ENCODE measurements at regions not wholly inside any gene's neighbourhood (a gene's known extent, or its start where the extent isn't known, plus 50 kb on each side); places are given as distances from the start of the nearest gene placed in this dataset.
"Not testable (repeated sequence)": the region's sequence is repeated elsewhere in the genome, so short reads cannot be mapped to it uniquely, and the experiment has no call there.

DNA sequence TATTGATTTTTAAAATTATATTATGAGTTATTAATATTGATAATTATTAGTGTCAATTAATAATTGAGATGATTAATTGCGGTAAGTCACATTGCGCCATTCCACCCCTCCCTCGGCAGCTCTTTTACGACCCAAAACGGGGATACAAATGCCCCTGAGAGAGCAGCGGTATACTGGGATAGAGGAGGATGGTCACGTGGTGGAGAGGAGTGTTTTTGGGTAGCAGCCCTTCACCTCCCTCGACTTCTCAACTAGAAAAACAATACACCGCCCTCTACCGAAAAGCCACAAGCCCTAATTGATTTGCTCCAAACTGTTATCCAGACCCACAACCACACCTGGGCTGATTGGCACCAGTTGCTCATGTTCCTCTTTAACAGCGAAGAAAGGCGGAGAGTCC, 71.0 kb downstream of the DAPL1 start:
- H3K4me3 ChIP-seq; H3K27me3 ChIP-seq; H3K4me1 ChIP-seq; H3K27ac ChIP-seq; H3K36me3 ChIP-seq; H3K9me3 ChIP-seq; DNase-seq (ENCODE audit: low spot score in 2 of 2); intact Hi-C loops (cut with DNase I; ENCODE audit: low total_unique reads): not testable (repeated sequence)

GRCh38 chr2:158867531-158868191, 72.5 kb downstream of the DAPL1 start:
- H3K27ac ChIP-seq; intact Hi-C loops (cut with DNase I; ENCODE audit: low total_unique reads); H3K27me3 ChIP-seq; H3K4me1 ChIP-seq; DNase-seq (ENCODE audit: low spot score in 2 of 2); H3K4me3 ChIP-seq; H3K36me3 ChIP-seq; H3K9me3 ChIP-seq: not testable (repeated sequence)

DNA sequence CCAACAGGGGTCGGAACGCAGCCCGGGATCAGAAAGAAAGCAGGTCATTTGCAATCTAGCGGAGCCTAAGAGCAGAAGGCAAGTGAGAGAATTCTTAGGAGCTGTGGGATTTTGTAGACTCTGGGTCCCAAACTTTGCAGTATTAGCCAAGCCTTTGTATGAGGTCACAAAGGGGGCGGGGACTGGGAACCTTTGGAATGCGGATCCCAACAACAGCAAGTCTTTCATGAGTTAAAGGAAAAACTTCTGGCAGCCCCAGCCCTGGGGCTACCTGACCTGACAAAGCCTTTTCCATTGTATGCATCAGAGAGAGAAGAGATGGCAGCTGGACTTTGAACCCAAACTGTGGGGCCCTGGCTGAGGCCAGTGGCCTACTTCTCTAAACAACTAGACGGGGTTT, 73.3 kb downstream of the DAPL1 start:
- H3K9me3 ChIP-seq; H3K36me3 ChIP-seq; H3K4me3 ChIP-seq; H3K4me1 ChIP-seq; H3K27ac ChIP-seq; H3K27me3 ChIP-seq; intact Hi-C loops (cut with DNase I; ENCODE audit: low total_unique reads): not testable (repeated sequence)
- DNase-seq (ENCODE audit: low spot score in 2 of 2) = peak in 1 of 2 donors; percentile 28

DNA sequence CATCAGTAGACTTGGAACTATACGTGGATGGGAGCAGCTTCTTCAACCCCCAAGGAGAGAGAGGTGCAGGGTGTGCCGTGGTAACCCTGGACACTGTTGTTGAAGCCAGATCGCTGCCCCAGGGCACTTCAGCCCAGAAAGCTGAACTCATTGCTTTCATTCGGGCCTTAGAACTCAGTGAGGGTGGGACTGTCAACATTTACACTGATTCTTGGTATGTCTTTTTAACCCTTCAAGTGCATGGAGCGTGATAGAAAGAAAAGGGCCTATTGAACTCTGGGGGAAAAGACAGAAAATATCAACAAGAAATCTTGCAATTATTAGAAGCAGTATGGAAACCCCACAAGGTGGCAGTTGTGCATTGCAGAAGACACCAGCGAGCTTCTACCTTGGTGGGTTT, 74.0 kb downstream of the DAPL1 start:
- H3K27ac ChIP-seq; H3K9me3 ChIP-seq; H3K27me3 ChIP-seq; DNase-seq (ENCODE audit: low spot score in 2 of 2); H3K4me1 ChIP-seq; intact Hi-C loops (cut with DNase I; ENCODE audit: low total_unique reads); H3K36me3 ChIP-seq; H3K4me3 ChIP-seq: not testable (repeated sequence)

DNA sequence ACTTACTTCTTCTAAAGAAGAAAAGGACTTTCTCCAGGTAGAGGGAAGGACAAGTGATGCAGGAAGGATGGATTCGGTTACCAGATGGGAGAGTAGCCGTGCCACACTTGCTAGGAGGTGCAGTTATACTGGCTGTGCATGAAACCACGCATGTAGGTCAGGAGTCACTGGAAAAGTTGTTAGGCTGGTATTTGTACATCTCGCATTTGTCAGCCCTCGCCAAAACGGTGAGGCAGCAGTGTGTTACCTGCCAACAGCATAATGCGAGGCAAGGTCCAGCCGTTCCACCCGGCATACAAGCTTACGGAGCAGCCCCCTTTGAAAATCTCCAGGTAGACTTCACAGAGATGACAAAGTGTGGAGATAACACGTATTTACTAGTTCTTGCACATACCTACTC, 74.5 kb downstream of the DAPL1 start:
- H3K4me3 ChIP-seq; H3K27me3 ChIP-seq; H3K4me1 ChIP-seq; H3K36me3 ChIP-seq; H3K27ac ChIP-seq; H3K9me3 ChIP-seq; intact Hi-C loops (cut with DNase I; ENCODE audit: low total_unique reads): not testable (repeated sequence)
- peak in 1 of 2 donors; percentile 41 for DNase-seq (ENCODE audit: low spot score in 2 of 2)

GRCh38 chr2:158878003-158878402, 82.9 kb downstream of the DAPL1 start:
- no peak for DNase-seq (ENCODE audit: low spot score in 2 of 2)
- no peaks in the 10 kb centered on the region for H3K27me3 ChIP-seq
- no peaks in the 10 kb centered on the region for H3K4me1 ChIP-seq
- no peaks in the 10 kb centered on the region for H3K36me3 ChIP-seq
- H3K4me3 ChIP-seq = no peak overlapping the region
- no peaks in the 10 kb centered on the region for H3K9me3 ChIP-seq
- no peak for TF ChIP-seq POLR2A (IDR thresholded peaks at IDR 0.05)
- TF ChIP-seq, protein P1, sequence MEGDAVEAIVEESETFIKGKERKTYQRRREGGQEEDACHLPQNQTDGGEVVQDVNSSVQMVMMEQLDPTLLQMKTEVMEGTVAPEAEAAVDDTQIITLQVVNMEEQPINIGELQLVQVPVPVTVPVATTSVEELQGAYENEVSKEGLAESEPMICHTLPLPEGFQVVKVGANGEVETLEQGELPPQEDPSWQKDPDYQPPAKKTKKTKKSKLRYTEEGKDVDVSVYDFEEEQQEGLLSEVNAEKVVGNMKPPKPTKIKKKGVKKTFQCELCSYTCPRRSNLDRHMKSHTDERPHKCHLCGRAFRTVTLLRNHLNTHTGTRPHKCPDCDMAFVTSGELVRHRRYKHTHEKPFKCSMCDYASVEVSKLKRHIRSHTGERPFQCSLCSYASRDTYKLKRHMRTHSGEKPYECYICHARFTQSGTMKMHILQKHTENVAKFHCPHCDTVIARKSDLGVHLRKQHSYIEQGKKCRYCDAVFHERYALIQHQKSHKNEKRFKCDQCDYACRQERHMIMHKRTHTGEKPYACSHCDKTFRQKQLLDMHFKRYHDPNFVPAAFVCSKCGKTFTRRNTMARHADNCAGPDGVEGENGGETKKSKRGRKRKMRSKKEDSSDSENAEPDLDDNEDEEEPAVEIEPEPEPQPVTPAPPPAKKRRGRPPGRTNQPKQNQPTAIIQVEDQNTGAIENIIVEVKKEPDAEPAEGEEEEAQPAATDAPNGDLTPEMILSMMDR (IDR thresholded peaks at IDR 0.05) = no peak
- no peak for TF ChIP-seq POLR2AphosphoS5 (IDR thresholded peaks at IDR 0.05)
- H3K27ac ChIP-seq = no peak overlapping the region
- intact Hi-C loops (cut with DNase I; ENCODE audit: low total_unique reads) = no loop called here

DNA sequence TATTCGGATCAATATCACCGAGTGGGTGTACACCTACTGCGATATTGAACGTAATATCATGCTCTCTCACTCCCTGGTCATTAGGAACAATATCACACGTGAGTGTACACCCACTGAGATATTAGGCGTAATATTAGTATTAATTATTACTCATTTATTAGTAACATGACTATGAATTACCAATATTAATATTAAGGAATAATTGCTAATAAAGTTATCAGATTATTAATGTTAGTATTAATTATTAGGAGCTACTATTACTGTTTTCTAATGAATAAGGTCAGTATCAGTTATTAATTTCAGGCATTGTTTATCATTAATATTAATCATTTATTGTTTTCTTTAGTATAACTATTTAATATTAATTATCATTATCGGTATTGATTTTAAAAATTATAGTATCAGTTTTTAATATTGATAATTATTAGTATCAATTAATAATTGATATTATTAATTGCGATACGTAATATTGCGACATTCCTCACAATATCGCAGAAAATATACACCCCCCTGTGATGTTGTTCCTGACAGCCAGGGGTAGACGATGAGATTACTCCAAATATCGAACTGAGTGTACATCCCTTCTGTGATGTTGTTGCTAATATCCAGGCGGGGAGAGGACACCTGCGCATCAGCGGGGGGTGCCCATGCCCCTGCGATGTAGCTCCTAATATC, 84.2 kb downstream of the DAPL1 start:
- Histone ChIP-seq H3K27me3 (no peaks in the 10 kb centered on the region), H3K4me1 (no peaks in the 10 kb centered on the region), H3K27ac (no peak overlapping the region), H3K4me3 (no peak overlapping the region), H3K9me3 (no peaks in the 10 kb centered on the region), H3K36me3 (no peaks in the 10 kb centered on the region)
- DNase-seq (ENCODE audit: low spot score in 2 of 2) = no peak
- TF ChIP-seq, protein P1 (IDR thresholded peaks at IDR 0.05) = no peak
- TF ChIP-seq POLR2AphosphoS5 (IDR thresholded peaks at IDR 0.05) = no peak
- TF ChIP-seq POLR2A (IDR thresholded peaks at IDR 0.05) = no peak
- intact Hi-C loops (cut with DNase I; ENCODE audit: low total_unique reads) = no loop called here

DNA sequence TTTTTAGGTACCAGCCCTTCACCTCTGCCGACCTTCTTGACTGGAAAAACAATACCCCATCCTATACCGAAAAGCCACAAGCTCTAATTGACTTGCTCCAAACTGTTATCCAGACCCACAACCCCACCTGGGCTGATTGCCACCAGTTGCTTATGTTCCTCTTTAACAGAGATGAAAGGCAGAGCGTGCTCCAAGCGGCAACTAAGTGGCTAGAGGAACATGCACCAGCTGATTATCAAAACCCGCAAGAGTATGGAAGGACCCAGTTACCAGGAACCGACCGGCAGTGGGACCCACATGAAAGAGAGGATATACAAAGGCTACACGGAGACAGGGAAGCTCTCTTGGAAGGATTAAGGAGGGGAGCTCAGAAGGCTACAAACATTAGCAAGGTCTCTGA, 86.1 kb upstream of the TANC1 start:
- intact Hi-C loops (cut with DNase I; ENCODE audit: low total_unique reads) = no loop called here
- Histone ChIP-seq H3K4me3 (no peak overlapping the region), H3K27ac (no peak overlapping the region), H3K27me3 (no peaks in the 10 kb centered on the region), H3K36me3 (no peaks in the 10 kb centered on the region), H3K4me1 (no peaks in the 10 kb centered on the region), H3K9me3 (no peaks in the 10 kb centered on the region)
- DNase-seq (ENCODE audit: low spot score in 2 of 2) = no peak
- TF ChIP-seq POLR2AphosphoS5 (IDR thresholded peaks at IDR 0.05) (no peak), POLR2A (IDR thresholded peaks at IDR 0.05) (no peak)
- TF ChIP-seq, protein P1 (IDR thresholded peaks at IDR 0.05) = no peak

DNA sequence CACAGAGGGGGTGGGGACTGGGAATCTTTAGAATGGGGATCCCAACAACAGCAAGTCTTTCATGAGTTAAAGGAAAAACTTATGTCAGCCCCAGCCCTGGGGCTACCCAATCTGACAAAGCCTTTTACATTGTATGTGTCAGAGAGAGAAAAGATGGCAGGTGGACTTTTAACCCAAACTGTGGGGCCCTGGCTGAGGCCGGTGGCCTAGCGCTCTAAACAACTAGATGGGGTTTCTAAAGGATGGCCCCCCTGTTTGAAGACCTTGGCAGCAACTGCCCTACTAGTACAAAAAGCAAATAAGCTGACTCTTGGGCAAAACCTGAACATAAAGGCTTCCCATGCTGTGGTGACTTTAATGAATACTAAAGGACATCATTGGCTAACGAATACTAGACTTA, 83.9 kb upstream of the TANC1 start:
- H3K4me1 ChIP-seq; H3K36me3 ChIP-seq; intact Hi-C loops (cut with DNase I; ENCODE audit: low total_unique reads); H3K27ac ChIP-seq; H3K9me3 ChIP-seq; DNase-seq (ENCODE audit: low spot score in 2 of 2); H3K4me3 ChIP-seq; H3K27me3 ChIP-seq: not testable (repeated sequence)

- H3K27me3 ChIP-seq; H3K27ac ChIP-seq; intact Hi-C loops (cut with DNase I; ENCODE audit: low total_unique reads); H3K9me3 ChIP-seq; H3K4me3 ChIP-seq; H3K36me3 ChIP-seq; DNase-seq (ENCODE audit: low spot score in 2 of 2); H3K4me1 ChIP-seq: not testable (repeated sequence)
Observed at GRCh38 chr2:158885018-158885678, 83.3 kb upstream of the TANC1 start.
